GM21515 (cell line): ENCODE measurements at regions not wholly inside any gene's neighbourhood (a gene's known extent, or its start where the extent isn't known, plus 50 kb on each side); places are given as distances from the start of the nearest gene placed in this dataset.

ENCODE experiments used
- ATAC-seq: cut with Tn5 transposase; IDR thresholded peaks from one replicate; pipeline ENCODE4 v1.9.1; 2021; ENCODE audit not compliant: unreplicated experiment

DNA sequence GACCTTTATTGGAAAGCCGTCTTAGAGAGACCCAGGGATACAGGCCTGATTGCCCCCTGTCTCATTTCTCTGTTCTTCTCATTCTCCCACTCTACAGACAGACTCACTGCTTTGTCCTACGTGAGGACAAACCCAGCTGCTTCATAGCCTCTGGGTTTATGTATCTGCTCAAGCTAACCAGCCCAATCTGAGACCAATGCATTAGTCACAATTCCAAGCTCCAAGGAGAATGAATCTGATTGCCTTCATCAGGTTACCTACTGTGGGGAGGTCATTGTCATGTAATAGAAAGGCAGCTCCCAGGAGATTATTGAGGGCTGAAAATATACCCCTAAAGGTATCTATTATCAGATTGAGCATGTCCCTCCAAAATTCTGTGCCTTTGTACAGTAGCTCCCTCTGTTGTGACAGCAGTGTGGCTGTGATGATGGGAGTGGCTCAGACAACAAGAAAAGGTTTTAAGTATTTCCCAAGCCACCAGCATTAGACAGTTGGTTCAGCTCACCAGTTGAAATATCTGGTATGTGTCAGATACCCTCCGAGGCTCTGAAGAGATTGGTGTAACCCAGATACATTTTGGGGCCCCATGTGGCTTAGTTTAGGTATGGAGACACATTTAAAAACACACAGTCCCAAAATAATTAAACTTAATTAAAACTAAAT, 123.1 kb upstream of the EEPD1 start:
- no peak for ATAC-seq

DNA sequence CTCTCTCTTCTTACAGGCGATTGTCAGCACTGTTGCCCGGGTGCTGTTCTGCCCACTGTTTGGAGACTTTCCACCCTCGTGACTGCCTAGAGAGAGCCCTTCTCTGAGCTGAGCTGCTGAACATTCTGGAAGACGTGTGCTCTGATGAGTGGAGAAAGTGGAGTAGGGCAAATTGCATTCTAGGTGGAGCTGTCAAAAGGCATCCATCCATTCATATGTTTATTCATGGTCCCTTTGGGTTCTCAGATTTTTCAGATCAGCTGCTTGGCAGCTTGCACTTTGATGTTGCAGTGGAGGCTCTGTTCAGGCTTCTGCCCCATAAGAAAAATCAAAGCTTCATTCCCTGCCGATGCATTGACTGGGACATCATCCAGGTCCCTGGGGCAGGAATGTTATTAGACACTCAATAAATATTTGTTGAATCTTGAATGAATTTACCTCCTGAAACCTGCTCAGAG, 120.7 kb upstream of the EEPD1 start:
- no peak for ATAC-seq

- no peak for ATAC-seq
Measured at GRCh38 chr7:36034020-36034419, 119.0 kb upstream of the EEPD1 start.

GRCh38 chr7:36035186-36035585, 117.9 kb upstream of the EEPD1 start:
- no peak for ATAC-seq

DNA sequence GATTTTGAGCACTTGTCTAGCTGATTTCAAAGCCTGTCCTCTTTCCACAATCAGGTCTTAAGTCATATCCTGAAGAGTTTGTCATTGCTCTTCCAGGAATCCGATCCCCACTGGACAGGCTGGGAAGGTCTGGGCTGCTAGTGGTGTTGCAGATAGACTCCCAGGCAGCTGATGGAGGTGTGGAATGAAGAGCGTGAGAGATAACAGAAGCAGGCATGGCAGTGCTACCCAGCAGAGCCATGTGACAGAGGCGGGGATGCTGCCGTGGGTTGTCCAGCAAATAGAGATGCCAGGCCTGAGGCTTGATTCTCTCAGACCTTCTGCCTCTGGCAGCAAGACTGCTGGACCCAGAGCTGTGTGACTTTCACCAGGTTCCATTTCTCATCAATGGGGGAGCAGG, 116.5 kb upstream of the EEPD1 start:
- no peak for ATAC-seq

- no peak for ATAC-seq
Measured at GRCh38 chr7:36037121-36037662, 115.9 kb upstream of the EEPD1 start.

- no peak for ATAC-seq
Measured at GRCh38 chr7:36038063-36038721, 114.9 kb upstream of the EEPD1 start.

DNA sequence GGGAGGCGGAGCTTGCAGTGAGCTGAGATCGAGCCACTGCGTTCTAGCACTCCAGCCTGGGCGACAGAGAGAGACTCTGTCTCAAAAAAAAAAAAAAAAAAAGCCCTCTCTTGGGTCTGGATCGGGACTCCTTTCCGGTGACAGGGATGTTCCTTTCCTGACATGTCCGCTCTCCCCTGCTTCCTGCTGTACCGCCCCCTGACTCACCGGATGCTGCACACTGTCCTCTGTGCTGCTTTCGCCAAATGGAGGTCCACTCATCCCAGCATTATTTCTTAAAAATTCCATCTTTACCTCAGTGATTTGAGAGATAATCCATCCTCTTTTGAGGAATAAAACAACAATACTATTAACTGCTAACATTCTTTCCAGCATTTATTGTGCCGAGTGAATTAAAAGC, 113.8 kb upstream of the EEPD1 start:
- no peak for ATAC-seq

GRCh38 chr7:36039671-36040070, 113.4 kb upstream of the EEPD1 start:
- no peak for ATAC-seq

DNA sequence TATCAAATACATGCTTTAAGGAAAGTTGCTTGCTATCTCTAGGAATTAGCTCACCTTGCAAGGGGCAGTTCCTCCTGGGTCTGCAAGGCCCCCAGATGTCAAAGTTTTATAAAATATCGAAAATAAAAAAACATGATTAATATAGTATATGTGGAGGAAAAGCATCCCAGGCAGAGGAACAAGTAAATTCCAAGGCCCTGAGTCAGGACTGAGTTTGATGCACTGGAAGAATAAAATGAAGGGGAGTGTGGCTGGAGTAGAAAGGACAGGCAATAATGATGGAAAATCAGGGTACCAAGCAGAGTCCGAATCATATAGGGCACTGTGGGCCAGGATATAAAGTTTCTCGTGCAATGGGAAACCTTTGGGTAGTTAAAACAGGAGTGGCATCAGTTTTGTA, 112.4 kb upstream of the EEPD1 start:
- no peak for ATAC-seq

- no peak for ATAC-seq
Measured at GRCh38 chr7:36044101-36044892, 108.8 kb upstream of the EEPD1 start.

DNA sequence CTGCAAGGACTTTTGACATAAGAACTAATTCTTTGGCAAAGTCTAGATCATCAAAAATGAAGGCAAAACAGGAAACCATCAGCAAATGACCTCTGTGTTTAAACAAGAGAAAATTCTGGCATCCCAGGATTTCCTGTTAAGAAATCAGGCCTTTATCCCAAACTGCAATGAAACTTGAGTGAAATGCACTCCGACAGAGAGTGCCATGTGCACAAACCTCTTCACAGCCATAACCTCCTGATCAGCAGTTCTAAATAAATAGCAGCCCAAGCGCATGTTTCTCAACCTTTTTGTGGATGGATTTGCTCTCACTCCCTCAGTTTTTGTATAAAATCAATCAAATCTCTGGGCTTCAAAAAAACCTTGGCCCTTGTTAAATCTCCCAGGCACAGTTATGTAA, 107.7 kb upstream of the EEPD1 start:
- no peak for ATAC-seq

GRCh38 chr7:36045830-36046341, 107.2 kb upstream of the EEPD1 start:
- ATAC-seq, result no peak

DNA sequence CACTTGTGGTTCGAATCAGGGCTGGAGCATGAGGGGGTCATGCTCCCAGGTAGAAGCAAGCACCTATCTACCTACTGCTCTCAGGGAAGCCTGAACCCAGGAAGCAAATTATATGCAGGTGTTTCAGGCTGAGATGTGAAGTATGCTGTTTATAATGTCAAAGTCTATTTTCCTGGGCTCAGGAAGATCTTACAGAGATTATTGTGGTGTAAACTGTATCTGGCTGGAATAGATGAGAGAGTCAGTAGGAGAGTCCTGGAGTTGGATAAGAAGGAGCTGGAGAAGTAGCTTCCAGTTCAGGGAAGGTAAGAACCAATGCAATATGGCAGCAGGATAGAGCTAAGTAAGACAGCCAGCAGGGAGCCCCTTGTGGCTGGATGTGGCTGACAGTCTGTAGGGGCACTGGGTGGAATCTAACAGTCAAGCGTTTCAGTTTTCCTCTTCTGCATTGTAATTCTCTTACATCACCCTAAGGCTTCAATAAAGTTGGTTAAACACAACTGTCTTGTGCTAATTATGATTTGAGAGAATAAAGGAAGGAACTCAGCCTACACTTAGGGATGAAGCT, 105.9 kb upstream of the EEPD1 start:
- no peak for ATAC-seq

GRCh38 chr7:36048141-36048901, 104.7 kb upstream of the EEPD1 start:
- no peak for ATAC-seq

GRCh38 chr7:36048902-36049240, 104.2 kb upstream of the EEPD1 start:
- no peak for ATAC-seq

DNA sequence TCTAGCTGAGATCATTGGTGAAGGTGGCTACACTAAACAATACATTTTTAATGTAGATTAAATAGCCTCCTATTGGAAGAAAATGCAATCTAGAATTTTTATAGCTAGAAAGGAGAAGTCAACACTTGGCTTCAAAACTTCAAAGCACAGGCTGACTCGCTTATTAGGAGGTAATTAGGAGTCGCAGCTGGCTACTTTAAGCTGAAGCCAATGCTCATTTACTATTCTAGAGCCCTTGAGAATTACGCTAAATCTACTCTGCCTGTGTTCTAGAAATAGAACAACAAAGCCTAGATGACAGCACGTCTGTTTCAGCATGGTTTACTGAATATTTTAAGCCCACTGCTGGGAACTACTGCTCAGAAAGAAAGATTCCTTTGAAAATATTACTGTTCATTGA, 101.6 kb upstream of the EEPD1 start:
- no peak for ATAC-seq

- ATAC-seq, result no peak
Measured at GRCh38 chr7:36053589-36053988, 99.5 kb upstream of the EEPD1 start.

- ATAC-seq, result no peak
Measured at GRCh38 chr7:36054637-36055036, 98.4 kb upstream of the EEPD1 start.

GRCh38 chr7:36055207-36055606, 97.8 kb upstream of the EEPD1 start:
- no peak for ATAC-seq

DNA sequence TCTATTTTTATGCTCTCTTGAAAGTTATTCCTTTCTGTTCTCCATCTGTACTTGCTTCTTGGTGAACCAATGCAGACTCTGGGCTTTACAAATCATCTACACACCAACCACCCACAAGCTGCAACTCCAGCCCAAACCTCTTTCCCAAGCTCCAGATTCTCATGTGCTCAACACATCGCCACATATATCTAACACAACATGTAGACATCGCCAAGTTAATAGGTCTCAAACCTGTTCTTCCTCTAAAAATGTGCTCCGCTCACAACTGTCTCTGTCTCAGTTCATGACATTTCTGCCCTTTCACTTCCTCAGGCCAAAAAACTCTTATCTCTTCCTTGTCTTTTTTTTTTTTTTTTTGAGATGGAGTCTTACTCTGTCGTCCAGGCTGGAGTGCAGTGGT, 95.7 kb upstream of the EEPD1 start:
- peak; percentile 63 for ATAC-seq
